SK-N-SH (cell line): ENCODE measurements at regions not wholly inside any gene's neighbourhood (a gene's known extent, or its start where the extent isn't known, plus 50 kb on each side); places are given as distances from the start of the nearest gene placed in this dataset.

Source experiments
- CHD2 ChIP-seq: fragments of 150-350 bp; IDR thresholded peaks from 2 replicates; pipeline ENCODE4 v1.6.1; 2018; ENCODE audit warnings: low read length; ENCODE audit not compliant: partially characterized antibody
- CTCF ChIP-seq: fragments of 200-600 bp; sonication (generic); IDR thresholded peaks from 2 replicates; pipeline ENCODE4 v1.6.1; 2017; ENCODE audit warnings: antibody characterized with exemption, mild to moderate bottlenecking, moderate library complexity
- EZH2phosphoT487 ChIP-seq: fragments of 200-600 bp; sonication (generic); IDR thresholded peaks from 2 replicates; pipeline ENCODE4 v1.6.1; 2017; ENCODE audit warnings: low read depth, mixed run types, mild to moderate bottlenecking, antibody characterized with exemption, moderate library complexity, borderline replicate concordance
- FOXJ3 ChIP-seq: sonication (generic); formaldehyde crosslinking; IDR thresholded peaks from 2 replicates; pipeline ENCODE4 v1.5.1; 2020; ENCODE audit warnings: mild to moderate bottlenecking, missing genetic modification reagents
- MAX ChIP-seq: IDR thresholded peaks from 2 replicates; pipeline ENCODE4 v1.4.0; 2012; ENCODE audit warnings: low read depth
- MXI1 ChIP-seq: IDR thresholded peaks from 2 replicates; pipeline ENCODE4 v1.6.1; 2012; ENCODE audit warnings: mild to moderate bottlenecking, low read depth, low read length, improper control_type of control experiment
- POLR2AphosphoS5 ChIP-seq: IDR thresholded peaks from 2 replicates; pipeline ENCODE4 v1.6.1; 2012; ENCODE audit warnings: low read depth, low read length
- RAD21 ChIP-seq: IDR thresholded peaks from 2 replicates; pipeline ENCODE4 v1.6.1; 2012; ENCODE audit warnings: mild to moderate bottlenecking, low read length
- REST ChIP-seq: IDR thresholded peaks from 2 replicates; pipeline ENCODE4 v1.6.1; 2012; ENCODE audit warnings: mild to moderate bottlenecking, low read depth, low read length, moderate library complexity
- RFX5 ChIP-seq: IDR thresholded peaks from 2 replicates; pipeline ENCODE4 v1.6.1; 2012; ENCODE audit warnings: mild to moderate bottlenecking, improper control_type of control experiment, low read length
- SIN3A ChIP-seq: IDR thresholded peaks from 2 replicates; pipeline ENCODE4 v1.6.1; 2012; ENCODE audit warnings: low read depth, mild to moderate bottlenecking, low read length, moderate library complexity, borderline replicate concordance
- SMC3 ChIP-seq: IDR thresholded peaks from 2 replicates; pipeline ENCODE4 v1.6.1; 2012; ENCODE audit warnings: low read depth, low read length, improper control_type of control experiment
- TAF1 ChIP-seq: IDR thresholded peaks from 2 replicates; pipeline ENCODE4 v1.6.1; 2012; ENCODE audit warnings: low read depth, mild to moderate bottlenecking, low read length, moderate library complexity, borderline replicate concordance
- YY1 ChIP-seq: IDR thresholded peaks from 2 replicates; pipeline ENCODE4 v1.4.0; 2012; ENCODE audit warnings: low read depth, mild to moderate bottlenecking

GRCh38 chr10:33065111-33065510 is 107.1 kb upstream of the ITGB1 start:
- TF ChIP-seq REST (no peak), POLR2AphosphoS5 (no peak), EZH2phosphoT487 (no peak), CTCF (no peak), SMC3 (no peak), TAF1 (no peak), YY1 (no peak), RFX5 (no peak), MAX (no peak), SIN3A (no peak), RAD21 (no peak), FOXJ3 (CRISPR knock-in tag) (no peak), CHD2 (no peak), MXI1 (no peak)
